ENCODE measurements at regions not wholly inside any gene's neighbourhood (a gene's known extent, or its start where the extent isn't known, plus 50 kb on each side); places are given as distances from the start of the nearest gene placed in this dataset.

GRCh38 chr2:15830937-15831549 is 109.3 kb upstream of the MYCN start (continued):
- TF ChIP-seq CHD7 (IDR thresholded peaks at IDR 0.05; ENCODE audit: insufficient replicate concordance, low read length) (no peak), HDAC6 (IDR thresholded peaks at IDR 0.05; ENCODE audit: low read depth, low read length) (no peak), EGR1 (IDR thresholded peaks at IDR 0.05; ENCODE audit: borderline replicate concordance, low read depth, low read length) (no peak)
